HG03066 (cell line): ENCODE measurements at regions not wholly inside any gene's neighbourhood (a gene's known extent, or its start where the extent isn't known, plus 50 kb on each side); places are given as distances from the start of the nearest gene placed in this dataset.

ENCODE experiments used
- ATAC-seq: cut with Tn5 transposase; IDR thresholded peaks from one replicate; pipeline ENCODE4 v1.9.1; 2021; ENCODE audit warnings: low read depth; ENCODE audit not compliant: unreplicated experiment

- ATAC-seq = no peak
Observed at GRCh38 chr3:190790185-190790584, 72.3 kb downstream of the GMNC start.

GRCh38 chr3:190786898-190787297 lies 75.6 kb downstream of the GMNC start:
- ATAC-seq = no peak

GRCh38 chr3:190785047-190785446 lies 77.4 kb downstream of the GMNC start:
- ATAC-seq = no peak

GRCh38 chr3:190780524-190780923 lies 82.0 kb downstream of the GMNC start:
- no peak for ATAC-seq

GRCh38 chr3:190774633-190775032 lies 87.9 kb downstream of the GMNC start:
- ATAC-seq = no peak

GRCh38 chr3:190773948-190774347 lies 88.5 kb downstream of the GMNC start:
- ATAC-seq = no peak

- no peak for ATAC-seq
Observed at GRCh38 chr3:190772831-190773230, 89.7 kb downstream of the GMNC start.

- no peak for ATAC-seq
Observed at GRCh38 chr3:190768891-190769290, 93.6 kb downstream of the GMNC start.

GRCh38 chr3:190767851-190768250 lies 94.6 kb downstream of the GMNC start:
- no peak for ATAC-seq

- no peak for ATAC-seq
Observed at GRCh38 chr3:190764231-190765134, 98.0 kb downstream of the GMNC start.

- ATAC-seq = no peak
Observed at GRCh38 chr3:190762801-190763200, 99.7 kb downstream of the GMNC start.

GRCh38 chr3:190747571-190747970 lies 114.9 kb downstream of the GMNC start:
- ATAC-seq = no peak

- ATAC-seq = no peak
Observed at GRCh38 chr3:190746986-190747385, 115.5 kb downstream of the GMNC start.

- ATAC-seq = no peak
Observed at GRCh38 chr3:190746531-190746930, 116.0 kb downstream of the GMNC start.

GRCh38 chr3:190741788-190742187 lies 120.7 kb downstream of the GMNC start:
- no peak for ATAC-seq

GRCh38 chr3:190739641-190740185 lies 122.8 kb downstream of the GMNC start:
- no peak for ATAC-seq

- ATAC-seq = no peak
Observed at GRCh38 chr3:190738636-190739155, 123.8 kb downstream of the GMNC start.

- ATAC-seq = no peak
Observed at GRCh38 chr3:190737446-190737845, 125.0 kb downstream of the GMNC start.

GRCh38 chr3:190734490-190734889 lies 128.0 kb downstream of the GMNC start:
- ATAC-seq = no peak

- no peak for ATAC-seq
Observed at GRCh38 chr3:190733591-190734146, 128.8 kb downstream of the GMNC start.

- ATAC-seq = no peak
Observed at GRCh38 chr3:190731596-190731995, 130.9 kb downstream of the GMNC start.
